GM13976 (cell line): ENCODE measurements at regions not wholly inside any gene's neighbourhood (a gene's known extent, or its start where the extent isn't known, plus 50 kb on each side); places are given as distances from the start of the nearest gene placed in this dataset.
A peak's percentile ranks its signal among the peaks of the same experiment; 100 is the strongest.

Experiments
- DNase-seq: peaks from one replicate; pipeline ENCODE4 v3.0.0; 2012; ENCODE audit warnings: low spot score
- in situ Hi-C: fragments of 300-500 bp; cut with MboI; formaldehyde crosslinking; loops from one replicate; pipeline ENCODE4 v1.12.0; 2022; ENCODE audit warnings: low sequenced_read_pairs, mixed read lengths, inconsistent platforms; ENCODE audit not compliant: unreplicated experiment
- TF ChIP-seq, protein P1 (sequence below): IDR thresholded peaks from 2 replicates; pipeline ENCODE4 v1.5.1; 2012; ENCODE audit warnings: borderline replicate concordance, mild to moderate bottlenecking; ENCODE audit not compliant: insufficient read depth; ENCODE audit errors: extremely low read depth, missing control alignments, control extremely low read depth

DNA sequence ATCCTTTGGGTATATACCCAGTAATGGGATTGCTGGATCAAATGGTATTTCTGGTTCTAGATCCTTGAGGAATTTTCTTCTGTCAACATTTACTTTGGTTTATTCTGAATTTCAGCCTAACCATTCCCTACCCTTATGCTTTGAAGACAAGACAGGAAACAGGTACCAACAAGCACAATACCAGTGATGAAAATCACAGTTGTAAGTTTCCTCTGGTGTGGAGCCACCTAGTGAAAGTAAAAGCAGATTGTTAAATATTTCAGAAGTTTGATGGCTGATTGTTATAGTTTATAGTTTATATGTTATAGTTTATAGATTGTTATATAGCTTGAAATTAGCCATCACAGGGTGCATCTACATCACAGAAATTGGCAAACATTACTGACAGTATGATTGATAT is 104.5 kb upstream of the AGA start:
- TF ChIP-seq, protein P1, sequence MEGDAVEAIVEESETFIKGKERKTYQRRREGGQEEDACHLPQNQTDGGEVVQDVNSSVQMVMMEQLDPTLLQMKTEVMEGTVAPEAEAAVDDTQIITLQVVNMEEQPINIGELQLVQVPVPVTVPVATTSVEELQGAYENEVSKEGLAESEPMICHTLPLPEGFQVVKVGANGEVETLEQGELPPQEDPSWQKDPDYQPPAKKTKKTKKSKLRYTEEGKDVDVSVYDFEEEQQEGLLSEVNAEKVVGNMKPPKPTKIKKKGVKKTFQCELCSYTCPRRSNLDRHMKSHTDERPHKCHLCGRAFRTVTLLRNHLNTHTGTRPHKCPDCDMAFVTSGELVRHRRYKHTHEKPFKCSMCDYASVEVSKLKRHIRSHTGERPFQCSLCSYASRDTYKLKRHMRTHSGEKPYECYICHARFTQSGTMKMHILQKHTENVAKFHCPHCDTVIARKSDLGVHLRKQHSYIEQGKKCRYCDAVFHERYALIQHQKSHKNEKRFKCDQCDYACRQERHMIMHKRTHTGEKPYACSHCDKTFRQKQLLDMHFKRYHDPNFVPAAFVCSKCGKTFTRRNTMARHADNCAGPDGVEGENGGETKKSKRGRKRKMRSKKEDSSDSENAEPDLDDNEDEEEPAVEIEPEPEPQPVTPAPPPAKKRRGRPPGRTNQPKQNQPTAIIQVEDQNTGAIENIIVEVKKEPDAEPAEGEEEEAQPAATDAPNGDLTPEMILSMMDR = no peak
- DNase-seq = no peak
- in situ Hi-C loops = no loop called here

DNA sequence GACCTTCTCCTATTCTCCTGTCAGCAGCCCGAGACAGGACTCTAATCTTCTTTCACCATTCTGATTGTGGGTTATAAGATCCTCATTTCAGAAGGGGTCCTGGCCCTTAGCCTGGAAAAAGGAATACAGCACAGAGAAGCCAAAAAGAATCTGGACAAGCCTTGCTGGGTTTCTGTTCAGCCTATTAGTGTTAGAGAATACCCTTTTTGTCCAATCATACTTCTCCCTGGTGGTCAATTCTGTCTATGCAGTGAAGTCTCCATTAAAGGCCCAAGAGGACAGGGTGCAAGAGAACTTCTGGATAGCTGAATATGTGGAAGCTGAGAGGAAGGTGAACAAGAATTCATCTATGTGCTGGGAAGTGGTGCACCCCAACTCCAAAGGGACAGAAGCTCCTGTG is 105.7 kb upstream of the AGA start:
- in situ Hi-C loops = no loop called here
- DNase-seq = no peak
- TF ChIP-seq, protein P1 = no peak

- in situ Hi-C loops = no loop called here
- peak; percentile 52 for DNase-seq
- TF ChIP-seq, protein P1 = peak; percentile 46
Measured at GRCh38 chr4:177555007-177555574, 112.9 kb upstream of the AGA start.

DNA sequence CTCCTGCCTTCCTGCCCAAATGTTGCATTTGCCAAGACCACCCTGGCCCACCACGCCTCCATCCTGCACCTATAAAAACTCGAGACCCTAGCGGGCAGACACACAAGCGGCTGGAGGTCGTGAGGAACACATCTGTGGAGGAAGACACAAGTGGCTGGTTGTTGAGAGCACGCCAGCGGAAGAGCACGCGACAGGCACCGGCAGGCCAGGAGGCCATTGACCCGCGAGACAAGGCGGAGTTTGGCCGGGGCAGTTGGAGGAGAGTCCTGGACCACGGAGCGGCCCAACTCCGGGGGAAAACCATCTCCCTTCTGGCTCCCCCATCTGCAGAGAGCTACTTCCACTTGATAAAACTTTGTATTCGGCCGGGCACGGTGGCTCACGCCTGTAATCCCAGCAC is 115.2 kb upstream of the AGA start:
- DNase-seq = no peak
- in situ Hi-C loops = no loop called here
- TF ChIP-seq, protein P1 = no peak

DNA sequence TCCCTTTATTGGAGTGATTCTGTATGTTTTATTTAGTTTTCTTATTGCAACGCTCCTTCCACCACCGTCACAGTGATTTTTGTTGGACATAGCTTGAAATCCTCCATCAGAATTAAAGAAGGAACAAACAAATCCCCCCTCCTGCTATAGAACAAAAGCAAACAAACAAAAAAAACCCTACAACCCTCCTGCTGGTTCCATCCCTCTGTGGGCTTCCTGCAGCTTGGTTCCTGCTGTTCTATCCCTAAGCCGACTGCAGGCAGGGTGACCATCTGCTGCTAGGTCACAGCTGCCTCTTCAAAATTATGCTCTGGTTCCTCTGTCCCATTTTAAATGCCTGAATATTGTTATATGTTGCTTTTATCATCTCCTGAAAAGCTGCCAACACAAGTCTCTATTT is 116.8 kb upstream of the AGA start:
- in situ Hi-C loops = no loop called here
- no peak for DNase-seq
- TF ChIP-seq, protein P1 = no peak

DNA sequence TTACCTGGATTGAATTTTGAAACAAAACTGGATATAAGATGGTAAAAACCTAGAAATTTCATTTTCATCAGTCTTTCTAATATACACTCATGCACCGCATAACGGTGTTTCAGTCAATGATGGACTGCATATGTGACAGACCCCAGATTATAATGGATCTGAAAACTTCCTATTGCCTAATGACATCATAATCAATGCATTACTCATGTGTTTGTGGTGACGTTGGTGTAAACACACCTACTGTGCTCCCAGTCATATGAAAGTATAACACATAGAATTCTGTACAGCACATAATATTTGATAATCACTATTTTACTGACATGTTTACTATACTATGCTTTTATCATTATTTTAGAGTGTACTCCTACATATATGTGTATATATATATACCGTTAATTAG is 119.9 kb upstream of the AGA start:
- in situ Hi-C loops = no loop called here
- DNase-seq = no peak
- TF ChIP-seq, protein P1 = no peak
